K562 (cell line): ENCODE measurements at regions not wholly inside any gene's neighbourhood (a gene's known extent, or its start where the extent isn't known, plus 50 kb on each side); places are given as distances from the start of the nearest gene placed in this dataset.

Experiments
- ATAC-seq: fragments of 200-7000 bp; cut with Tn5 transposase; 3 replicates; pipeline ENCODE4 v1.9.1; 2020; ENCODE audit warnings: moderate library complexity
- BruUV-seq: library from RNA; stranded (reverse); fragments of 400-500 nt; replicated peaks from 2 replicates; lab custom pipeline; 2021; lab: Mats Ljungman, UMichigan
- CTCF ChIA-PET: fragments of 300-600 bp; formaldehyde crosslinking; extraction: SDS; loops from one replicate; lab custom pipeline; 2021; ENCODE audit warnings: low intra/inter-chr PET ratio; lab: Yijun Ruan, JAX
- POLR2A ChIA-PET: fragments of 300-600, 350-650 bp; sonication (Branson Sonifier 250); formaldehyde crosslinking; extraction: SDS; loops from one replicate; lab custom pipeline; 2021; ENCODE audit warnings: antibody characterized with exemption, inconsistent platforms; lab: Yijun Ruan, JAX
- DNase-seq, 4 experiments: peaks; one replicate each; pipeline versions ENCODE4 v3.0.0 to v3.0.0-alpha.2; 2011 to 2018; ENCODE audit warnings: low spot score in 3 of 4, mixed read lengths in 3 of 4; ENCODE audit errors: extremely low read depth in 1 of 4
- FAIRE-seq: peaks from 2 replicates; lab custom pipeline; 2011; peaks lifted over from hg19 to GRCh38; lab: Jason Lieb, UNC
- H2AFZ ChIP-seq: 2 replicates; pipeline ENCODE4 v1.6.0; 2011; ENCODE audit warnings: low read depth, low read length, control low read depth, inconsistent platforms
- H3K27ac ChIP-seq: fragments of 200-600 bp; 3 replicates; pipeline ENCODE4 v1.8.0; 2011; ENCODE audit warnings: low read depth, mild to moderate bottlenecking, control low read depth, inconsistent platforms, low read length, moderate library complexity, mixed read lengths; ENCODE audit errors: extremely low read depth
- H3K27me3 ChIP-seq, 2 experiments: fragments of 300-600 bp in 1 of 2; 2 replicates in 1 of 2; 3 replicates in 1 of 2; pipeline versions ENCODE4 v1.6.0 to v1.8.0; 2011; ENCODE audit warnings: inconsistent platforms in 2 of 2, low read length in 2 of 2, mild to moderate bottlenecking in 1 of 2, mixed read lengths in 1 of 2, moderate library complexity in 1 of 2; ENCODE audit not compliant: control insufficient read depth in 2 of 2, insufficient read depth in 2 of 2
- H3K36me3 ChIP-seq: fragments of 300-600 bp; 3 replicates; pipeline ENCODE4 v1.8.0; 2011; ENCODE audit warnings: mild to moderate bottlenecking, low read length, inconsistent platforms; ENCODE audit not compliant: control insufficient read depth, insufficient read depth
- H3K4me1 ChIP-seq, 2 experiments: fragments of 200-600 bp in 1 of 2; replicated peaks in 1 of 2; 2 replicates in 1 of 2; 3 replicates in 1 of 2; pipeline versions ENCODE4 v1.5.1 to v1.8.0; 2011; ENCODE audit warnings: inconsistent platforms in 2 of 2, low read length in 2 of 2, mild to moderate bottlenecking in 1 of 2, mixed read lengths in 1 of 2, moderate library complexity in 1 of 2; ENCODE audit not compliant: control insufficient read depth in 2 of 2, insufficient read depth in 2 of 2
- H3K4me2 ChIP-seq: 2 replicates; pipeline ENCODE4 v1.6.1; 2011; ENCODE audit warnings: low read length, control low read depth, inconsistent platforms, mixed read lengths; ENCODE audit not compliant: insufficient read depth
- H3K4me3 ChIP-seq: fragments of 200-600 bp; sonication (generic), shearing (Covaris generic); 2 replicates; pipeline ENCODE4 v1.5.1; 2016; ENCODE audit warnings: control low read depth, inconsistent platforms
- H3K79me2 ChIP-seq: fragments of 200-600 bp; 3 replicates; pipeline ENCODE4 v1.8.0; 2011; ENCODE audit warnings: low read length, inconsistent platforms; ENCODE audit not compliant: control insufficient read depth, insufficient read depth
- H3K9ac ChIP-seq, 2 experiments: 2 replicates each; pipeline versions ENCODE4 v1.6.0 to v1.6.1; 2011; ENCODE audit warnings: low read depth in 2 of 2, low read length in 2 of 2, control low read depth in 1 of 2, inconsistent platforms in 1 of 2, mild to moderate bottlenecking in 1 of 2, mixed read lengths in 1 of 2; ENCODE audit not compliant: insufficient read depth in 1 of 2
- H3K9me1 ChIP-seq: one replicate; pipeline ENCODE4 v1.6.0; 2011; ENCODE audit warnings: inconsistent platforms, mild to moderate bottlenecking, low read length, moderate library complexity; ENCODE audit not compliant: control insufficient read depth, insufficient read depth
- H3K9me3 ChIP-seq: replicated peaks from 2 replicates; pipeline ENCODE4 v1.5.1; 2011; ENCODE audit warnings: low read depth, low read length, inconsistent platforms; ENCODE audit not compliant: control insufficient read depth, insufficient read depth
- H4K20me1 ChIP-seq: replicated peaks from 2 replicates; pipeline ENCODE4 v1.6.1; 2011; ENCODE audit warnings: low read length, inconsistent platforms, mixed read lengths; ENCODE audit not compliant: control insufficient read depth, insufficient read depth
- C11orf30 ChIP-seq: fragments of 450-650 bp; IDR thresholded peaks from 2 replicates; pipeline ENCODE4 v1.6.1; 2016; ENCODE audit warnings: low read depth, mild to moderate bottlenecking
- CEBPG ChIP-seq, 3 experiments: fragments of 200-800 bp in 1 of 3; sonication (Bioruptor generic) in 1 of 3; sonication (generic) in 1 of 3; formaldehyde crosslinking in 1 of 3; IDR thresholded peaks in 2 of 3; conservative IDR thresholded peaks in 1 of 3; 2 replicates each; pipeline versions ENCODE4 v1.6.1 to v1.8.0; 2016 to 2022; ENCODE audit warnings: missing compliant biosample characterization in 2 of 3, missing genetic modification characterization in 2 of 3, mild to moderate bottlenecking in 1 of 3, missing genetic modification reagents in 1 of 3
- MAFF ChIP-seq: IDR thresholded peaks from 2 replicates; pipeline ENCODE4 v1.6.1; 2012; ENCODE audit warnings: low read length, improper control_type of control experiment
- MAFG ChIP-seq: fragments of 450-650 bp; conservative IDR thresholded peaks from 2 replicates; pipeline ENCODE4 v1.6.1; 2016; ENCODE audit warnings: missing genetic modification characterization, missing compliant biosample characterization
- MAFK ChIP-seq: IDR thresholded peaks from 2 replicates; pipeline ENCODE4 v1.6.1; 2011; ENCODE audit warnings: low read length, improper control_type of control experiment
- SMARCC2 ChIP-seq: fragments of 450-650 bp; IDR thresholded peaks from 2 replicates; pipeline ENCODE4 v1.6.1; 2017; ENCODE audit warnings: antibody characterized with exemption, moderate library complexity, mild to moderate bottlenecking, low read depth
- ZNF184 ChIP-seq: sonication (generic); formaldehyde crosslinking; IDR thresholded peaks from 2 replicates; pipeline ENCODE4 v1.5.0; 2020; ENCODE audit warnings: missing genetic modification reagents
- ZNF316 ChIP-seq: fragments of 450-650 bp; IDR thresholded peaks from 2 replicates; pipeline ENCODE4 v1.6.1; 2016
- WGBS: fragments of 100-300 bp; shearing (Covaris generic); methylation state at CpG from one replicate; pipeline ENCODE4 v1.1.6; 2016; ENCODE audit warnings: low coverage, mixed read lengths; ENCODE audit not compliant: insufficient coverage; ENCODE audit errors: missing lambda C conversion rate; 5-methylcytosine and 5-hydroxymethylcytosine counted together
- in situ Hi-C: fragments of 300-500 bp; cut with MboI; formaldehyde crosslinking; loops from 4 replicates; pipeline ENCODE4 v1.15.0; 2018; ENCODE audit warnings: inconsistent platforms, mixed read lengths
- intact Hi-C: fragments of 100-400 bp; cut with micrococcal nuclease; formaldehyde crosslinking; loops from 2 replicates; pipeline ENCODE4 v1.14.2; 2022
- TF ChIP-seq, protein P1 (sequence below): fragments of 250-450 bp; sonication (Bioruptor Pico); IDR thresholded peaks from 2 replicates; pipeline ENCODE4 v1.6.1; 2021; ENCODE audit warnings: mild to moderate bottlenecking

DNA sequence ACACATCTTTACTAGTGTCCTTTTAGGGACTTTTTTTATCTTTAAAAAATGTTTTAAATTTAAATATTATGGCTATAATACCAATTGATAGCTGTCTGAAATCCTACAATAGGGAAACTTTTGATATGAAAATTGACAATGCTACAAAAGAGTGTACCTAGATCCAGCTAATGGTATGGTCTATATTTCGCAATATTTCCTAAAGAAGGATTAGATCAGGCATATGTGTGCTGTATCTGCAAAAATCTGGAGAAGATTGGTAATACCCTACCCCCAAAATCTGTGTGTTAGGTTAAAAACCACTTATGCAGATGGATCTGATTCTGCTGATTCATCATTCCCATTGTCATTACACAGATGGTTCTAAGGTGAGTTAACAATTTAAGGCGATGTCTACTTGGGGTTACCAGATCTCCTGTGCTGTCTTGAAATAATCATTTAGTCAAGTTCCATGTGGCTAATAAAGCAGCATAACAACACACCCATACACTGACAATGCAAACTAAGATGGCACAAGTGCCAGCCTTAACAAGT, 137.1 kb downstream of the GASK1B start:
- H3K4me3 ChIP-seq, result no peak overlapping the region
- 3% methylated on average over 2 of the region's 2 CpGs for WGBS
- POLR2A ChIA-PET, result no interaction called here
- no peaks in the 10 kb centered on the region; the same call in none of the 2 replicates for H3K9me3 ChIP-seq
- no peaks in the 10 kb centered on the region for H3K9me1 ChIP-seq
- H4K20me1 ChIP-seq, result no peaks in the 10 kb centered on the region
- H3K27me3 ChIP-seq, result no peaks in the 10 kb centered on the region
- no peak overlapping the region for H3K9ac ChIP-seq
- H3K27ac ChIP-seq, result no peak overlapping the region
- DNase-seq, result no peak
- in situ Hi-C loops, result no loop called here
- TF ChIP-seq C11orf30, result peak; percentile 51; the same call in 1 of the 2 replicates
- TF ChIP-seq, protein P1, sequence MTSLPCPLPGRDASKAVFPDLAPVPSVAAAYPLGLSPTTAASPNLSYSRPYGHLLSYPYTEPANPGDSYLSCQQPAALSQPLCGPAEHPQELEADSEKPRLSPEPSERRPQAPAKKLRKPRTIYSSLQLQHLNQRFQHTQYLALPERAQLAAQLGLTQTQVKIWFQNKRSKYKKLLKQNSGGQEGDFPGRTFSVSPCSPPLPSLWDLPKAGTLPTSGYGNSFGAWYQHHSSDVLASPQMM (CRISPR knock-in tag), result no peak
- peak; percentile 73 for TF ChIP-seq ZNF316
- TF ChIP-seq CEBPG (CRISPR knock-in tag; IDR thresholded peaks at IDR 0.05), result no peak
- TF ChIP-seq CEBPG (tag; conservative IDR thresholded peaks at IDR 0.05 in 1 of 2, IDR thresholded peaks at IDR 0.05 in 1 of 2), result peak in 1 of 2 experiments; percentile 60; a peak in 2 of 4 replicates
- TF ChIP-seq SMARCC2, result no peak
- 0 out of 2 replicates have a peak, but pooled peaks have one; percentile 32 for TF ChIP-seq MAFK
- peak; percentile 49; the same call in 1 of the 2 replicates for TF ChIP-seq MAFF
- peak; percentile 61 for TF ChIP-seq MAFG
- no peak for TF ChIP-seq ZNF184 (CRISPR knock-in tag)
- TF ChIP-seq, all 486 proteins: peak for 6
- no TSS peak for BruUV-seq
- FAIRE-seq (no peak), ATAC-seq (no peak)
- H3K79me2 ChIP-seq, result no peaks in the 10 kb centered on the region
- no peak overlapping the region for H2AFZ ChIP-seq
- CTCF ChIA-PET, result no interaction called here
- no peaks in the 10 kb centered on the region for H3K4me1 ChIP-seq
- intact Hi-C loops, result no loop called here
- no peak overlapping the region for H3K4me2 ChIP-seq
- H3K36me3 ChIP-seq, result no peaks in the 10 kb centered on the region
